ENCODE measurements at regions not wholly inside any gene's neighbourhood (a gene's known extent, or its start where the extent isn't known, plus 50 kb on each side); places are given as distances from the start of the nearest gene placed in this dataset.

GRCh38 chr2:60079562-60079961 is 473.9 kb downstream of the BCL11A start:
- DNase-seq (no peak), ATAC-seq (ENCODE audit: low read depth in 2 of 2) (no peak)
- Mint-ChIP-seq H3K27me3 (no peaks in the 10 kb centered on the region), H3K4me1 (no peaks in the 10 kb centered on the region), H3K36me3 (no peaks in the 10 kb centered on the region), H3K9me3 (peaks cover 0 to 6% (median 2%) of the 10 kb centered on the region in 7 donors), H3K27ac (no peak overlapping the region), H3K4me3 (no peak overlapping the region)
- no peaks in the 10 kb centered on the region for H3K4me1 ChIP-seq (ENCODE audit: control insufficient read depth, insufficient read depth, low read length, poor library complexity, severe bottlenecking)
- no peaks in the 10 kb centered on the region for H3K27me3 ChIP-seq (ENCODE audit: control insufficient read depth, insufficient read depth, low read length)
- H3K27ac ChIP-seq (ENCODE audit: insufficient read depth, low read length, poor library complexity, severe bottlenecking): no peak overlapping the region
- H3K4me3 ChIP-seq (ENCODE audit: low read depth, low read length): no peak overlapping the region
- H3K9me3 ChIP-seq (ENCODE audit: control insufficient read depth in 2 of 2, low read length in 2 of 2): no peaks in the 10 kb centered on the region
- H3K36me3 ChIP-seq (ENCODE audit: control insufficient read depth, insufficient read depth, low read length): no peaks in the 10 kb centered on the region

- Histone ChIP-seq H3K27me3 (ENCODE audit: control insufficient read depth, insufficient read depth, low read length) (no peaks in the 10 kb centered on the region), H3K9me3 (ENCODE audit: control insufficient read depth in 2 of 2, low read length in 2 of 2) (no peaks in the 10 kb centered on the region), H3K4me1 (ENCODE audit: control insufficient read depth, insufficient read depth, low read length, poor library complexity, severe bottlenecking) (no peaks in the 10 kb centered on the region), H3K4me3 (ENCODE audit: low read depth, low read length) (no peak overlapping the region), H3K36me3 (ENCODE audit: control insufficient read depth, insufficient read depth, low read length) (no peaks in the 10 kb centered on the region), H3K27ac (ENCODE audit: insufficient read depth, low read length, poor library complexity, severe bottlenecking) (no peak overlapping the region)
- Mint-ChIP-seq H3K27me3 (no peaks in the 10 kb centered on the region), H3K27ac (peak overlapping the region in 1 of 3 donors; percentile 48), H3K36me3 (no peaks in the 10 kb centered on the region), H3K4me1 (no peaks in the 10 kb centered on the region), H3K9me3 (peaks cover 0 to 8% (median 0%) of the 10 kb centered on the region in 7 donors), H3K4me3 (no peak overlapping the region)
- no peak for ATAC-seq (ENCODE audit: low read depth in 2 of 2)
- DNase-seq: no peak
Measured at GRCh38 chr2:60075048-60075447, 478.4 kb downstream of the BCL11A start.

GRCh38 chr2:60073201-60073600 is 480.3 kb downstream of the BCL11A start:
- H3K27ac Mint-ChIP-seq: no peak overlapping the region
- Histone ChIP-seq H3K27me3 (ENCODE audit: control insufficient read depth, insufficient read depth, low read length) (no peaks in the 10 kb centered on the region), H3K27ac (ENCODE audit: insufficient read depth, low read length, poor library complexity, severe bottlenecking) (no peak overlapping the region), H3K4me3 (ENCODE audit: low read depth, low read length) (no peak overlapping the region), H3K36me3 (ENCODE audit: control insufficient read depth, insufficient read depth, low read length) (no peaks in the 10 kb centered on the region), H3K9me3 (ENCODE audit: control insufficient read depth in 2 of 2, low read length in 2 of 2) (no peaks in the 10 kb centered on the region), H3K4me1 (ENCODE audit: control insufficient read depth, insufficient read depth, low read length, poor library complexity, severe bottlenecking) (no peaks in the 10 kb centered on the region)
- DNase-seq (no peak), ATAC-seq (ENCODE audit: low read depth in 2 of 2) (no peak)
- H3K36me3 Mint-ChIP-seq: no peaks in the 10 kb centered on the region
- no peak overlapping the region for H3K4me3 Mint-ChIP-seq
- no peaks in the 10 kb centered on the region for H3K27me3 Mint-ChIP-seq
- peaks cover 0 to 8% (median 0%) of the 10 kb centered on the region in 7 donors for H3K9me3 Mint-ChIP-seq
- H3K4me1 Mint-ChIP-seq: no peaks in the 10 kb centered on the region

- Mint-ChIP-seq H3K9me3 (peaks cover 0 to 8% (median 0%) of the 10 kb centered on the region in 7 donors), H3K4me1 (no peaks in the 10 kb centered on the region), H3K36me3 (no peaks in the 10 kb centered on the region), H3K27ac (no peak overlapping the region), H3K27me3 (no peaks in the 10 kb centered on the region), H3K4me3 (no peak overlapping the region)
- Histone ChIP-seq H3K36me3 (ENCODE audit: control insufficient read depth, insufficient read depth, low read length) (no peaks in the 10 kb centered on the region), H3K9me3 (ENCODE audit: control insufficient read depth in 2 of 2, low read length in 2 of 2) (no peaks in the 10 kb centered on the region), H3K27ac (ENCODE audit: insufficient read depth, low read length, poor library complexity, severe bottlenecking) (no peak overlapping the region), H3K4me3 (ENCODE audit: low read depth, low read length) (no peak overlapping the region), H3K27me3 (ENCODE audit: control insufficient read depth, insufficient read depth, low read length) (no peaks in the 10 kb centered on the region), H3K4me1 (ENCODE audit: control insufficient read depth, insufficient read depth, low read length, poor library complexity, severe bottlenecking) (no peaks in the 10 kb centered on the region)
- no peak for DNase-seq
- no peak for ATAC-seq (ENCODE audit: low read depth in 2 of 2)
Measured at GRCh38 chr2:60072609-60073008, 480.8 kb downstream of the BCL11A start.

GRCh38 chr2:60071490-60071831 is 482.0 kb downstream of the BCL11A start:
- H3K36me3 Mint-ChIP-seq: no peaks in the 10 kb centered on the region
- no peak for DNase-seq
- no peaks in the 10 kb centered on the region for H3K27me3 ChIP-seq (ENCODE audit: control insufficient read depth, insufficient read depth, low read length)

GRCh38 chr2:60070736-60071489 is 482.5 kb downstream of the BCL11A start:
- H3K4me1 ChIP-seq (ENCODE audit: control insufficient read depth, insufficient read depth, low read length, poor library complexity, severe bottlenecking): no peaks in the 10 kb centered on the region
- Mint-ChIP-seq H3K4me1 (no peaks in the 10 kb centered on the region), H3K36me3 (no peaks in the 10 kb centered on the region), H3K9me3 (peaks cover 0 to 8% (median 0%) of the 10 kb centered on the region in 7 donors), H3K4me3 (no peak overlapping the region), H3K27me3 (no peaks in the 10 kb centered on the region), H3K27ac (no peak overlapping the region)
- H3K27me3 ChIP-seq (ENCODE audit: control insufficient read depth, insufficient read depth, low read length): no peaks in the 10 kb centered on the region
- no peak overlapping the region for H3K4me3 ChIP-seq (ENCODE audit: low read depth, low read length)
- no peaks in the 10 kb centered on the region for H3K9me3 ChIP-seq (ENCODE audit: control insufficient read depth in 2 of 2, low read length in 2 of 2)
- no peak overlapping the region for H3K27ac ChIP-seq (ENCODE audit: insufficient read depth, low read length, poor library complexity, severe bottlenecking)
- ATAC-seq (ENCODE audit: low read depth in 2 of 2) (no peak), DNase-seq (no peak)
- H3K36me3 ChIP-seq (ENCODE audit: control insufficient read depth, insufficient read depth, low read length): no peaks in the 10 kb centered on the region

More at GRCh38 chr2:60071490-60071831, 482.0 kb downstream of the BCL11A start:
- H3K27ac Mint-ChIP-seq: no peak overlapping the region
- no peaks in the 10 kb centered on the region for H3K4me1 Mint-ChIP-seq
- H3K4me3 Mint-ChIP-seq: no peak overlapping the region
- no peak for ATAC-seq (ENCODE audit: low read depth in 2 of 2)
- no peaks in the 10 kb centered on the region for H3K27me3 Mint-ChIP-seq
- H3K27ac ChIP-seq (ENCODE audit: insufficient read depth, low read length, poor library complexity, severe bottlenecking): no peak overlapping the region
- peaks cover 0 to 8% (median 0%) of the 10 kb centered on the region in 7 donors for H3K9me3 Mint-ChIP-seq
- H3K9me3 ChIP-seq (ENCODE audit: control insufficient read depth in 2 of 2, low read length in 2 of 2): no peaks in the 10 kb centered on the region
- H3K36me3 ChIP-seq (ENCODE audit: control insufficient read depth, insufficient read depth, low read length): no peaks in the 10 kb centered on the region
- no peak overlapping the region for H3K4me3 ChIP-seq (ENCODE audit: low read depth, low read length)
- H3K4me1 ChIP-seq (ENCODE audit: control insufficient read depth, insufficient read depth, low read length, poor library complexity, severe bottlenecking): no peaks in the 10 kb centered on the region

- Mint-ChIP-seq H3K36me3 (no peaks in the 10 kb centered on the region), H3K4me1 (no peaks in the 10 kb centered on the region), H3K27me3 (no peaks in the 10 kb centered on the region), H3K4me3 (no peak overlapping the region), H3K9me3 (peaks cover 0 to 5% (median 0%) of the 10 kb centered on the region in 7 donors), H3K27ac (no peak overlapping the region)
- no peak for DNase-seq
- no peak overlapping the region for H3K27ac ChIP-seq (ENCODE audit: insufficient read depth, low read length, poor library complexity, severe bottlenecking)
- H3K27me3 ChIP-seq (ENCODE audit: control insufficient read depth, insufficient read depth, low read length): no peaks in the 10 kb centered on the region
- H3K9me3 ChIP-seq (ENCODE audit: control insufficient read depth in 2 of 2, low read length in 2 of 2): no peaks in the 10 kb centered on the region
- H3K36me3 ChIP-seq (ENCODE audit: control insufficient read depth, insufficient read depth, low read length): no peaks in the 10 kb centered on the region
- no peak overlapping the region for H3K4me3 ChIP-seq (ENCODE audit: low read depth, low read length)
- no peaks in the 10 kb centered on the region for H3K4me1 ChIP-seq (ENCODE audit: control insufficient read depth, insufficient read depth, low read length, poor library complexity, severe bottlenecking)
- no peak for ATAC-seq (ENCODE audit: low read depth in 2 of 2)
Measured at GRCh38 chr2:60070196-60070595, 483.3 kb downstream of the BCL11A start.

GRCh38 chr2:60068755-60069154 is 484.7 kb downstream of the BCL11A start:
- Histone ChIP-seq H3K9me3 (ENCODE audit: control insufficient read depth in 2 of 2, low read length in 2 of 2) (no peaks in the 10 kb centered on the region), H3K36me3 (ENCODE audit: control insufficient read depth, insufficient read depth, low read length) (no peaks in the 10 kb centered on the region), H3K27ac (ENCODE audit: insufficient read depth, low read length, poor library complexity, severe bottlenecking) (no peak overlapping the region), H3K4me1 (ENCODE audit: control insufficient read depth, insufficient read depth, low read length, poor library complexity, severe bottlenecking) (no peaks in the 10 kb centered on the region), H3K4me3 (ENCODE audit: low read depth, low read length) (no peak overlapping the region), H3K27me3 (ENCODE audit: control insufficient read depth, insufficient read depth, low read length) (no peaks in the 10 kb centered on the region)
- no peak overlapping the region for H3K4me3 Mint-ChIP-seq
- peaks cover 0 to 2% (median 0%) of the 10 kb centered on the region in 7 donors for H3K9me3 Mint-ChIP-seq
- ATAC-seq (ENCODE audit: low read depth in 2 of 2): no peak
- H3K27me3 Mint-ChIP-seq: no peaks in the 10 kb centered on the region
- H3K4me1 Mint-ChIP-seq: no peaks in the 10 kb centered on the region
- H3K27ac Mint-ChIP-seq: no peak overlapping the region
- DNase-seq: no peak
- no peaks in the 10 kb centered on the region for H3K36me3 Mint-ChIP-seq

Data from CD4-positive, CD25-positive, alpha-beta regulatory T cell (primary cell).